GM18861 (cell line): ENCODE measurements at regions not wholly inside any gene's neighbourhood (a gene's known extent, or its start where the extent isn't known, plus 50 kb on each side); places are given as distances from the start of the nearest gene placed in this dataset.

Experiments used
- ATAC-seq: cut with Tn5 transposase; IDR thresholded peaks from one replicate; pipeline ENCODE4 v1.9.1; 2021; ENCODE audit not compliant: unreplicated experiment

- peak; percentile 30 for ATAC-seq
Measured at GRCh38 chr12:92556141-92556540, 146.6 kb upstream of the PLEKHG7 start.

- ATAC-seq = no peak
Measured at GRCh38 chr12:92554158-92555073, 148.4 kb upstream of the PLEKHG7 start.

- no peak for ATAC-seq
Measured at GRCh38 chr12:92553389-92553788, 149.4 kb upstream of the PLEKHG7 start.

DNA sequence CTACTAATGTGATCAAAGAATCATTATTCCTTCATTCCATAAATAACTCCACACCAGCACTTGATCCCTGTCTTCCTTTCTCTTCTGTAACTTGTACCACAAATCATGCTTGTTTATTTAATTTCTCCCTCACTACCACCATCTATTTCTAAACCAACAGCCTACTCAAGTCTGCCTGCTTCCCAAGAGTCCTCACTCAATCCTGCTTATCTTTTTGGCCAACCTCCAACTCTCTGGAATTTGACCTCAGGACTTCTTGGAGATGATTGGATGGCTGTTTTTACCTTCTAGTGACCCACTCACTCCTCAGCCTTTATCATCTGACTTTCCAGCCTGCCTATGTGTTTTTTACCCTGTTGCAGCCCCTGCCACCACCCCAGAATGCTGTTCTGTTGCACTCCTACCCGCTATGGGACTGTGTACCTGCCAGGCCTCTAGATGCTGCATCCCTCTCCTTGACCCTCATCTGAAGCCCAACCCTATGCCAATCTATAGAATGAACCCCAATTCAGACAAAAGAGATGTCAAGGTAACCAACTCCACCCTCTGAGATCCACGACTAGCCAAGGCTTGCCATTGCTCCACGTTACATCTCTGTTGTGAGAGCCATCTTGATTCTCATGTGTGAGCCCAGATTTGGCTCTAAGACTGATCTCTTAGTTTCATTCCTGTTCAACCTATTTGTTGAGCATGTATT lies 150.2 kb upstream of the PLEKHG7 start:
- no peak for ATAC-seq

DNA sequence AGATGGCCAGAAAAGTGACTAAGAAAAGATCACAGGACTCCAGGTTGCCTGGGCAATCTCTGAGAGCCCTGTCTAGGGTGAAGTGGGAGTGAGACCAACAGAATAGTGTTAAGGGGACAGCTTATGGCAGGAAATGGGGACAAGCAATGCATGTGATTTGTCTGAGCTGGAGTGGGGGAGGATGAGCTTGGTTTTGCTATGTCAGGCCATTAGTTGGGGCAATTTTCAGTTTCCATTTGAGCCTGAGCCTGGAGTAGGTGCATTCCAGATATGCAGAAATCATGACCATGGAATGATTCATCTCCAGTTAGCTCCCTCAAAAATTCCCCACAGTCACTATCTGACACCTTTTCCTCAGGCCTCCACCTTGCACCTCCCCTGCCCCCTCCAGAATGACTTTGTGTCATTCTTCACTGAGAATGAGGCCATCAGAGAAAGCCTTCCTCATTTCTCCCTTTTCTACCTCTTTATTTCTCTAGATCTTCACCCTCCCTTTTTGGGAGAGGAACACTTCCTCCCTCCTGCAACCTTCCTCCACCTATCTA lies 150.9 kb upstream of the PLEKHG7 start:
- ATAC-seq = peak; percentile 40

GRCh38 chr12:92551210-92551609 lies 151.6 kb upstream of the PLEKHG7 start:
- no peak for ATAC-seq

DNA sequence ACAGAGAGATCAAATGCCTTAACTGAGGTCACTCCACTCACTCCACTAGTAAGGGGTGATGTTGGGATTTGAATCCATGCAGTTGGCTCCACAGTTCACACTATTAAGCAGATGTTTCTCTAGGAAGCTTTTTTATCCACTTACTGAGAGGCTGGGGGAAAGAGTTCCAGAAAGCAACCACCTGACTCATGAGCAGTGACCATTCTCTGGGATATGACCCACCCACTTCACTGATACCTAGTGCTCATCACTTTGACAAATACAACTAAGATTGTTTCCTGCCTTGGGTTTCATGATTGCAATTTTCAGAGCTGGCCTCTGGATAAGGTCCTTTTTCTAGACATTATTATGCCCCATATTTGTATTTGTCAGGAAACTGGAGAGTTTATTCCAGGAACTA lies 152.1 kb upstream of the PLEKHG7 start:
- ATAC-seq = no peak

- no peak for ATAC-seq
Measured at GRCh38 chr12:92550254-92550653, 152.5 kb upstream of the PLEKHG7 start.

DNA sequence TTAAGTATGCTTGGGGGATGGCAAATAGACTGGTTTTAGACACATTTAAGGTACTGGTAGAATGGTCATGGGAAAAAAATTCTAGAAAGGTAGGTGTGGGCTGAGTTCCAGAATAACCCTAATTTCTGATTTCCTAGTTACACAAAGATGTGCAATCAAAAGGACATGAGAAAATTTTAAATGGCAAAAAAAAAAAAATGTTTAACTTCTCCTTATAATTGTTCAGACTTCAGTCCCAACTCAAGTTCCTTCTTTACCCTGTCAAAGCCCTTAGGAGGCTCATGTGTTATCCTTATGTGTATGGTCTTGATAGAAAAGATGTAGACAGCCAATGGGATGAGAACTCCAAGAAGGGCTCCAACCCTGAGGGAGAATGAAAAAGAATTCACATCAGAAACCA lies 153.3 kb upstream of the PLEKHG7 start:
- ATAC-seq = no peak

GRCh38 chr12:92547906-92548305 lies 154.9 kb upstream of the PLEKHG7 start:
- no peak for ATAC-seq

GRCh38 chr12:92547420-92547819 lies 155.4 kb upstream of the PLEKHG7 start:
- ATAC-seq = no peak

DNA sequence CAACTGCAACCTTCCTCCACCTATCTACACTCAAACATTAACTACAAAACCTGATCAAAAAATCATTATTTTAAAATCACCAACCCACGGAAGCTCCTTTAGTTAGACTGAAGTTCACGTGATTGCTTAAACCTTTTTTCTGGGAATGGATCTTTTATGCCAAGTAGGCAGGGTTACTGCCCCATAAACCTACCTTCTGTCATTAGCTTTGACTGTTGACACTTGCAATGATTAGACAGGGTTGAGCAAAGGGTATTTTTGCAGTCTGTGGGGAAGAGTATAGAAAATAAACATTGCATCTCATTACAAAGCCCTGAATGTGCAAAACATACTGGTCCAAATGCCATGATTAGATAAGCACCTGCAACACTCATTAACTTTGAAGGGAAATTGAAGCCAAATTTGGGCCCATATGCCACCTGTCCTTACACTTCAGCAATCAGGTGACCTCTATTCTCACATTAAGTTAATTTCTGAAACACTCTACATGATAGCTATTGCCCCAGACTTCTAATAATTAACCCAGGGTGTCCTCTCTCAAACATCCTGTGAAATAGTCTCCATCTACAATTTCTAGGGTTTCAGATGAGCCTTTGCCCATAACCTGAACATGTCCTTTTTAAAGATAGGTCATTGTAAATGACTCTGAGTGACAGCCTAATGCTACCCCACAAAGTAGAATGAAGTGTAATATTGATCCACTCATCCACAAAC lies 156.0 kb upstream of the PLEKHG7 start:
- peak; percentile 76 for ATAC-seq

DNA sequence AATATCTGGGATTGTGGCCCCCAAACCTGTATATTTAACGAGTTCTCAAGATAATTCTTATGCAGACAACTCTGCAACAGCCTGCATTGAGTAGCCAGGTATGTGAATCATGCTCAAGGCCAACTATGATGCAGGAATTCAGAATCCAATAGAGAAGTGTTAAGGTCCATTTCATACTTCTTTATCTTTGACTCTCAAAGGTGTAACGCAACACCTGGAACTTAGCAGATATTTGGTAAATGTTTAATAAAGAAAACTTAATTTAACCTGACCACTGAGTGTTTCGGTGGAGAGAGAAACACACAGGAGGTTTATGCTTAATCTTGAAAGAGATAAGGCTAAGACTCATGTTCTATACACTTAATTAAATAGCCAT lies 156.5 kb upstream of the PLEKHG7 start:
- ATAC-seq = peak; percentile 23

GRCh38 chr12:92544322-92544721 lies 158.5 kb upstream of the PLEKHG7 start:
- no peak for ATAC-seq

- no peak for ATAC-seq
Measured at GRCh38 chr12:92543840-92544239, 158.9 kb upstream of the PLEKHG7 start.

DNA sequence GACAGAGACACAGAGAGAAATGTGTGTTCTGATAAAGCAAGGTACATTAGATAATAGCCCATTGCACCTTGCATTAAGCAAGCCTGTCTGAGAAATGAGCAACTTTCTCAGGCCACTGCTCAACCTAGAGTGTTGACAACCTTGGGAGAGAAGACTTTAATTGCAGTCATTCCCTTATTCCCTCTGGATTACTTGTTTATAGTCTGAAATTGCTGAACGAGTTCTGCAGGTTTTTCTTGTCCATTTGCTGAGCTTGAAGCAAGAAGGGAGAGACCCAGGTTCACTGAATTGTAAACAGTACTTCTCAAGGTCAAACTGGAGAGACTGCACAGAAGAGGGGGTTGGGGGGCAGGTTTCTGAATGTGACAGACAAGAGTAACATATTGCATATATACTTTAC lies 159.4 kb upstream of the PLEKHG7 start:
- no peak for ATAC-seq

DNA sequence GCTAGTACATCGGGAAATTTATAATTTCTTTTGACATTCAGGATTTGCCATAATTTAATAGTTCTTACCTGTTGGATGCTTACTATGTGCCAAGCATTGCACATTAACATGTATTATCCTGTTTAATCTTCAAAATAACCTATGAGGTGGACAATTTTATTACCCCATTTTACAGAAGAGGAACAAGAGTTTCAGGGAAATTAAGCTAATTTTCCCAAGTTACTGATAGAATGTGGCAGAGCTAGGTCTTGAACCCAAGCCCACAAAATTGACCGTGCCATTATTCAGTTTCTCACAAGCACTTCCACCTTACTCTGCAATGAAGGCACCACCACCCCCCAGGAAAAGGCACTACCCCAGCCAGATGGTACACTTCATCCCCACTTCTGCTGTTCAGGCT lies 161.1 kb upstream of the PLEKHG7 start:
- ATAC-seq = no peak

DNA sequence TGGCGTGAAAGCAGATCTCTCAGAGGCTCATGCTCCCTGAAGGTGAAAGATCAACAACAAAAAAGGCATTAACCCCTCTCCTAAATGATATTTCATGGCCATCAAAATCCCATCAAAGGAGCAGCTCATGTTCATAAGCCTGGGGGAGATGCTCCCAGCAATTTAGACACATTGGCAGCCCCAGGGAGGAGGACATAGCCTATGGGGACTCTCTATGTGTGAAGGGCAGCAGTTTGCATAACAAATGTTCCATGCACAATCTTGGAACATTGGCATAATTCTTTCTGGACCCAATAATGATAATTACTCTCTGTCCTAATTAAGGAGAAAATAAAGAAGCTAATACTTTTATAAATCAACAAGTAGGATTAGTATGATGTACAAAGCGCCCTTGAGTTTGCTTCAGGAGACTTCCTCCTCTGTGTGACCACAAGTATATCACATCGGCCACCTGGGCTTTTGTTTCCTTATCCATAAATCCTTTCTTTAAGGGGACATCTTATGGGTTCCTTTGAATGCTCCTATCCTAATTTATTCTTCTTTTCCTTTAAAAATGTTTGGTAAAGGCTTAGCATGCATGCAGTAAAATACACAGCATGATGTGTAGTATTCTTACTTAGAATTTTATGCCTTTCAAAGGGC lies 161.9 kb upstream of the PLEKHG7 start:
- no peak for ATAC-seq

DNA sequence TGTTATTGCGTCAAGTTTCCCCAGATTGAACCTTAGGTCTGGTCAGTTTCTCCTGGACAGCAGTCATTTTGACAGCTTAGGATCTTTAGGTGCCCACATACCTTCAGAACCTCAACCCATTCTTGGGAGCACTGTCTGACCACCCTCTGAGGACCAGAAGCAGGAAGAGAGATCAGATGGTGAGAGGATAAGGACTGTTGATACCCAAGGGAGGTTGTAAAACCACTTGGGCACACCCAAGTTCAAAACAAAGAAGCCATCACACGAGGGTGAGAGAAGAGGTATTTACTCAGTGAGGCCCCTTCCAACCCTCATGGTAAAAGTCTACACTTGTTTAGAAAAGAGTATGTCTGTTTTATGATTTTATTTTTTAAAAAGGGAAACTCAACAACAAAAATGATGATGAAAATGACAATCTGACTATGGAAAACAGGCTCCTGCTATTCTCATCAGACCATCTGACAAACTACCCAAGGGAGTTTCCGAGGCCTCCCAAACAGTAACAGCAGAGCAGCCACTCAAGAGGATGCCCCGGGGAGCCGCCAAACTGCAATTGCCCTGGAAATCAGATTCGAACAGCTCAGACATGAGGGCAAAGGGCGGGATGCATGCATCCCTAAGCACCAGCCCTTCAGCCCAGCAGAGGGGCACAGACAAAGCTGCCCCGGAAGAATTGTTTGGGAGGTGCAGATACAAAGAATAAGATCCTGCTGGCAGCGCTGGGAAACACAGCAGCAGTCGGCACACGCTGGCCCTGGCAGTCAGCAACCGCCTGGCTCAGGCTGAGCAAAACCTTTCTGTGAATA lies 162.6 kb upstream of the PLEKHG7 start:
- ATAC-seq = peak; percentile 25

DNA sequence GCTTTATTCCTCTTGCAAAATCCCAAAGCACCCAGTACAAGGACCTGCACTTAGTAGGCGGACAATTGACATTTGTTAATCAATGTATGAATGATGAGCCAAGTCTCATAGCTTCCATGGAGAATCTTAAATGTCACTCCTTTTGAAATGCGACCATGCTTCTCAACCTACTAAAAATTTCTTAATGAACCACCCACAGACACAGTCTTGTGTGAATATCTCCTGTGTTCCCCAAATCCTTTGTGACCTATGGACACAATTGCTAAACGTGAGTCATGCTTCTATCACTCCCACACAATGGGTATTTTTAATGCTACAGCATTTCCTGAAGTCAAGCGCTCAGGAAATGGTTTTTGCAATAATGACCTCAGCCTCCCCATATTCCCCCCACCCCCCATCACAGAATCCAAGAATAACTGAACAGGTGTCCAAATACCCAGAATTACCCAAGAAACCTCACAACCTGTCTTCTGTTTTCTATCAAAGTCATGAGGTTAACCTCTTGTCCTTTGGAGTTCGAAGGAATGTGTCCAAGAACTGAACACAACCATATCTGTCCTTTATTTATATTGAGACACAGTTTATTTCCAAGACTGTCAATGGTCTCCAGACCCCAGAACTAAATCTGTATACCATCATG lies 163.6 kb upstream of the PLEKHG7 start:
- peak; percentile 47 for ATAC-seq
